GM21360 (cell line): ENCODE measurements at regions not wholly inside any gene's neighbourhood (a gene's known extent, or its start where the extent isn't known, plus 50 kb on each side); places are given as distances from the start of the nearest gene placed in this dataset.
"Not testable (repeated sequence)": the region's sequence is repeated elsewhere in the genome, so short reads cannot be mapped to it uniquely, and the experiment has no call there.

Experiments used
- ATAC-seq: cut with Tn5 transposase; IDR thresholded peaks from one replicate; pipeline ENCODE4 v1.9.1; 2021; ENCODE audit warnings: mild to moderate bottlenecking, moderate library complexity; ENCODE audit not compliant: unreplicated experiment

DNA sequence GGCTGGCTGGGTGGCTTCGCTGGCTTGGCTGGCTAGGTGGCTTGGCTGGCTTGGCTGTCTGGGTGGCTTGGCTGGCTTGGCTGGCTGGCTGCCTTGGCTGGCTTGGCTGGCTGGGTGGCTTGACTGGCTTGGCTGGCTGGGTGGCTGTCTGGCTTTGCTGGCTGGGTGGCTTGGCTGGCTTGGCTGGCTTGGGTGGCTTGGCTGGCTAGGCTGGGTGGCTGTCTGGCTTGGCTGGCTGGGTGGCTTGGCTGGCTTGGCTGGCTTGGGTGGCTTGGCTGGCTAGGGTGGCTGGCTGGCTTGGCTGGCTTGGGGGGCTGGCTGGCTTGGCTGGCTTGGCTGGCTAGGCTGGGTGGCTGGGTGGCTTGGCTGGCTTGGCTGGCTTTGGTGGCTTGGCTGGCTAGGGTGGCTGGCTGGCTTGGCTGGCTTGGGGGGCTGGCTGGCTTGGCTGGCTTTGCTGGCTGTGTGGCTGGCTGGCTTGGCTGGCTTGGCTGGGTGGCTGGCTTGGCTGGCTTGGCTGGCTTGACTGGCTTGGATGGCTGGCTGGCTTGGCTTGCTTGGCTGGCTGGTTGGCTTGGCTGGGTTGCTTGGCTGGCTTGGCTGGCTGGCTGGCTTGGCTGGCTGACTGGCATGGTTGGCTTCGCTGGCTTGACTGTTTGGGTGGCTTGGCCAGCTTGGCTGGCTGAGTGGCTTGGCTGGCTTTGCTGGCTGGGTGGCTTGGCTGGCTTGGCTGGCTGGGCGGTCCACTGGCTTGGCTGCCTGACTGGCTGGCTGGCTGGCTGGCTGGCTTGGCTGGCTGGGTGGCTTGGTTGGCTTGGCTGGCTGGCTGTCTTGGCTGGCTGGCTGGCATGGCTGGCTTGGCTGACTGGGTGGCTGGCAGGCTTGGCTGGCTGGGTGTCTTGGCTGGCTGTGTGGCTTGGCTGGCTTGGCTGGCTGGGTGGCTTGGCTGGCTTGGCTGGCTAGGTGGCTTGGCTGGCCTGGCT, 436.3 kb downstream of the GOLGA6L6 start:
- not testable (repeated sequence) for ATAC-seq

DNA sequence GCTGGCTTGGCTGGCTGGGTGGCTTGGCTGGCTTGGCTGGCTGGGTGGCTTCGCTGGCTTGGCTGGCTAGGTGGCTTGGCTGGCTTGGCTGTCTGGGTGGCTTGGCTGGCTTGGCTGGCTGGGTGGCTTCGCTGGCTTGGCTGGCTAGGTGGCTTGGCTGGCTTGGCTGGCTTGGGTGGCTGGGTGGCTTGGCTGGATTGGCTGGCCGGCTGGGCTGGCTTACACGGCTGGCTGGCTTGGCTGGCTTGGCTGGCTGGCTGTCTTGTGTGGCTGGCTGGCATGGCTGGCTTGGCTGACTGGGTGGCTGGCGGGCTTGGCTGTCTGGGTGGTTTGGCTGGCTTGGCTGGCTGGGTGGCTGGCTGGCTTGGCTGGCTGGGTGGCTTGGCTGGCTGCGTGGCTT, 437.0 kb downstream of the GOLGA6L6 start:
- ATAC-seq = not testable (repeated sequence)

DNA sequence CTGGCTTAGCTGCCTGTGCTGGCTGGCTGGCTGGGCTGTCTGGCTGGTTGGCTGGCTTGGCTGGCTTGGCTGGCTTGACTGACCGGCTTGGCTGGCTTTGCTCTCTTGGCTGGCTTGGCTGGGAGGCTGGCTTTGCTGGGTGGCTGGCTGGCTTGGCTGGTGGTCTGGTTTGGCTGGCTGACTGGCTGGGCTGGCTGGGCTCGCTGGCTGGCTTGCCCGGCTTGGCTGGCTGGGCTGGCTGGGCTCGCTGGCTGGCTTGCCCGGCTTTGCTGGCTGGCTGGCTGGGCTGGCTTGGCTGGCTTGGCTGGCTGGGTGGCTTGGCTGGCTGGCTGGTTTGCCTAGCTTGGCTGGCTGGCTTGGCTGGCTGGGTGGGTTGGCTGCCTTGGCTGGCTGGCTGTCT, 438.7 kb downstream of the GOLGA6L6 start:
- ATAC-seq = not testable (repeated sequence)

DNA sequence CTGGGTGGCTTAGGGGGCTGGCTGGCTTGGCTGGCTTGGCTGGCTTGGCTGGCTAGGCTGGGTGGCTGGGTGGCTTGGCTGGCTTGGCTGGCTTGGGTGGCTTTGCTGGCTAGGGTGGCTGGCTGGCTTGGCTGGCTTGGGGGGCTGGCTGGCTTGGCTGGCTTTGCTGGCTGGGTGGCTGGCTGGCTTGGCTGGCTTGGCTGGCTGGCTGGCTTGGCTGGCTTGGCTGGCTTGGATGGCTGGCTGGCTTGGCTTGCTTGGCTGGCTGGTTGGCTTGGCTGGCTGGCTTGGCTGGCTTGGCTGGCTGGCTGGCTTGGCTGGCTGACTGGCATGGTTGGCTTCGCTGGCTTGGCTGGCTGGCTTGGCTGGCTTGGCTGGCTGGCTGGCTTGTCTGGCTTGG, 439.4 kb downstream of the GOLGA6L6 start:
- not testable (repeated sequence) for ATAC-seq

DNA sequence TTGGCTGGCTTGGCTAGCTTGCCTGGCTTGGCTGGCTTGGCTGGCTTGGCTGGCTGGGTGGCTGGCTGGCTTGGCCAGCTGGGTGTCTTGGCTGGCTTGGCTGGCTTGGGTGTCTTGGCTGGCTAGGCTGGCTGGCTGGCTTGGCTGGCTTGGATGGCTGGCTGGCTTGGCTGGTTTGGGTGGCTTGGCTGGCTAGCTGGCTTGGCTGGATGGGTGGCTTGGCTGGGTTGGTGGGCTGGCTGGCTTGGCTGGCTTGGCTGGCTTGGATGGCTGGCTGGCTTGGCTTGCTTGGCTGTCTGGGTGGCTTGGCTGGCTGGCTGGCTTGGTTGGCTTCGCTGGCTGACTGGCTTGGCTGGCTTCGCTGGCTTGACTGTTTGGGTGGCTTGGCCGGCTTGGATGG, 440.3 kb downstream of the GOLGA6L6 start:
- ATAC-seq = not testable (repeated sequence)

DNA sequence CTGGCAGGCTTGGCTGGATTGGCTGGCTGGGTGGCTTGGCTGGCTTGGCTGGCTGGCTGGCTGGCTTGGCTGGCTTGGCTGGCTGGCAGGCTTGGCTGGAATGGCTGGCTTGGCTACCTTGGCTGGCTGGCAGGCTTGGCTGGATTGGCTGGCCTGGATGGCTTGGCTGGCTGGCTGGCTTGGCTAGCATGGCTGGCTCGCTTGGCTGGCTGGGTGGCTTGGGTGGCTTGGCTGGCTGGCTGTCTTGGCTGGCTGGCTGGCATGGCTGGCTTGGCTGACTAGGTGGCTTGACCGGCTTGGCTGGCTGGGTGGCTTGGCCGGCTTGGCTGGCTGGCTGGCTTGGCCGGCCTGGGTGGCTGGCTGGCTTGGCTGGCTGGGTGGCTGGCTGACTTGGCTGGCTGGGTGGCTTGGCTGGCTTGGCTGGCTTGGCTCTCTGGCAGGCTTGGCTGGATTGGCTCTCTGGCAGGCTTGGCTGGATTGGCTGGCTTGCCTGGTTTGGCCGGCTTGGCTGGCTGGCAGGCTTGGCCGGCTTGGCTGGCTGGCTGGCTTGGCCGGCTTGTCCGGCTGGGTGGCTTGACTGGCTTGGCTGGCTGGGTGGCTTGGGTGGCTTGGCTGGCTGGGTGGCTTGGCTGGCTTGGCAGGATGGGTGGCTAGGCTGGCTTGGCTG, 440.9 kb downstream of the GOLGA6L6 start:
- ATAC-seq = not testable (repeated sequence)

DNA sequence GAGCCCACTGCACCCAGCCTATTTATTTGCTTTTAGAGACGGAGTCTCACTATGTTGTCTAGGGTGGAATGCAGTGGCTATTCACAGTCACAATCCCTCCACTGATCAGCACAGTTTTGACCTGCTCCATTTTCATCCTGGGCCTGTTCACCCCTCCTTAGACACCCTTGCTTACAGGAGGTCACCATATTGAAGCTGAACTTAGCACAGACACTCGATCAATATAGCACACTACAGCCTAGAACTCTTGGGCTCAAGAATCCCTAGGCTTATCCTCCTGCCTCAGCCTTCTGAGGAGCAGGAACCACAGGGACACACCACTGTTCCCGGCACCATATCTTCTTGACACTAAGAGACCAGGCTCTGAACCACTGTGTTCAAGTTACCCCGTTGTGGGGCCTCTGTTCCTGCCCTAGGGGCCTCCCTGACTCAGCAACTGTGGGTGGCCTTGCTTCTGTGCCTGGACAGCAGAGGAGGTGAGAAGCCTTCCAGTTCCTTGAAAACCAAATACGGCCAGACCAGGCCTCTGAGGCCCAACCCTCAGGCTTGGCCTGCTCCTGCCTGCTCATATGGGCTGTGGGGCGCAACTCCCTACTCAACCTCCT, 445.8 kb downstream of the GOLGA6L6 start:
- ATAC-seq = not testable (repeated sequence)

DNA sequence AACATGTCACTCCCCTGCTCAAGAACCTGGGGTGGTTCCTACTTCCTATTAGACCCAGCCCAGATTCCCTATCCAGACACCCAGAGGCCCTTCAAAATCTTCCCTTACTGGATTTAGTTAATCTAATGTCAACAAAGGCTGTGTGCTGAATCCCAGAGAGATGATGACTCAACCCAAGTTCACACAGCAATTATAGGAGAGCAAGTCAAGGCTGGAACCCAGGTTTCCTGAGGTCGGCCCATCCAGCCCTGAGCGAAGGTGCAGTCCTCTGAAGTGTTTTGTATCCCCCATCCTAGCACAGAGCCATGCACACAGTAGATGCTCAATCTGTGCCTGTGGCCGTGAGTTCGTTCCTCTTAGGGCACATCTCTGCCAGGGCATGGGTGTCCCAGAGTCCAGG, 452.1 kb downstream of the GOLGA6L6 start:
- ATAC-seq = not testable (repeated sequence)

DNA sequence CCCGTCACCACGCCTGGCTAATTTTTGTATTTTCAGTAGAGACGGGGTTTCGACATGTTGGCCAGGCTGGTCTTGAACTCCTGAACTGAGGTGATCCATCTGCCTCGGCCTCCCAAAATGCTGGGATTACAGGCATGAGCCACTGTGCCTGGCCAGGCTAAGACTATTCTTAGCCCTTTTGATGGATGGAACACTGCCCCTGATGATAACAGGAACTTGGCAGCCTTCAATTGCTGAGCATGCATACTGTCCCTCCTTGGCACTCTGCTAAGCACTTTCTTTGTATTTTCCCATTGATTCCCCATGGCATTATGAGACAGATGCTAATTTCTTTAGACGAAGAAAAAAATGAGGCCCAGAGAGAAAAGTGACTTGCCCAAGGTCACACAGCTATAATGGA, 457.6 kb downstream of the GOLGA6L6 start:
- ATAC-seq = not testable (repeated sequence)

DNA sequence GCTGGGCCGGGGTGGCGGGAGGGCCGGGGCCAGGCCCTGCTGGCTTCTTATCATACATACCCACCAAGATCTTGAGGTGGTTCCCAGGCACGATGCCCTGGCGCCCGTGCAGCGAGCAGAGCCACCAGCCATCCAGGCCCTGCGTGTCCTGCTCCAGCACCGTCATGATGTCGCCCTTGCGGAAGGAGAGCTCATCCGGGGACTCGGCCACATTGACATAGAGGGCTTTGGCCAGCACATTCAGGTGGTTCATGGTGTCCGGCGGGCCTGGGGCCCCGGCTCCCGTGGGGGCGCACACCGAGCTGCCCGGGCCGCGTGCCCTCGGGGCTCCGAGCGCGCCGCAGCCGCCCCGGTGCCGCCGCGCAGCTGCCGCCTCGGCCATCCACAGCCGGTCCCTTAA, 467.5 kb downstream of the GOLGA6L6 start:
- not testable (repeated sequence) for ATAC-seq

DNA sequence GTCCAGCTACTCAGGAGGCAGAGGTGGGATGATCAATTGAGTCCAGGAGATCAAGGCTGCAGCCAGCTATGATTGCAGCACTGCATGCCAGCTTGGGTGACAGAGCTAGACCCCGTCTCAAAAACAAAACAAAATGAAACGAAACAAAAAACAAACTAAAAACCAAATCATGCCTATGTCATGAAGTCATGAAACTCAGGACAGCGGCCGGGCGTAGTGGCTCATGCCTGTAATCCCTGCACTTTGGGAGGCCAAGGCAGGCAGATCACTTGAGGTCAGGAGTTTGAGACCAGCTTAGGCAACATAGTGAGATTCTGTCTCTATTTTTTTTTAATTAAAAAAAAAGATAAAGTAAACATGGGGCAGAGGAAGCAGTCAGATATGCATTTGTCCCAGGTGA, 472.6 kb downstream of the GOLGA6L6 start:
- ATAC-seq = not testable (repeated sequence)

DNA sequence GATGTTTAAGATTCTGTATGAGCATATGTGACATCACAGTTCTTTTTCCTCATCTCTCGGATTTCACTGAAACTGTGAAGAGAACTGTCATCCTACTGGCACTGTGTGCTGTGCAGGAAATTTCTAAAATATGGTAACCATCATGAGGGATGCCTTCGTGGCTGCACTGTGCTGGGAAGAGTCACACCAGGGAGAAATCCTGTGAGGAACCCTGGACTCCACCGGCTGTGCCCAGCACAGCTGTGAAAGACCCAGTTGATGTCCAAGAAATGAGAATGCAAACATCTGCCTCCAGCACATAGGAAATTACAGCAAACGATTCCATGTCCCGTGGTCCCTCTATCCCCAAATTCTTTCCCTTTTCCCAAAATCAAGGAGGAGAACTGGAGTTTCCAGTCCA, 475.4 kb downstream of the GOLGA6L6 start:
- ATAC-seq = not testable (repeated sequence)

DNA sequence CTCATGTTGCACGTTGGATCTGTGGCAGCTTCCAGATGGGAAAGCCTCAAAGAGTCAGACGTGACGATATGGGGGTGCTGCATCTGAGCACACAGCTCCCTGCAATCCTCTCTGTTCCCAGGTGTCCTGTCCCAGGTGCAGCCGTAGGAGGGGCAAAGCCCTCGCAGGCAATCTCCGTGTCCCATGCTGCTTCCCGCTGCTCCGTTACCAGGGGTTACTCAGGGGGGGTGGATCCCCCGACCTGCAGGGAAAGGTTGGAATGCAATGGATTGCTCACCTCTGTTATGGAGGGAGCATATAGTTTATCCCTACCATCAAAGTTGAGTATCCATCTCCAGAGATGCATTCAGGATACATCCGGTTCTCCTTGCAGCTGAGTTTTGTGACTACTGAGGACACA, 476.1 kb downstream of the GOLGA6L6 start:
- ATAC-seq = not testable (repeated sequence)

DNA sequence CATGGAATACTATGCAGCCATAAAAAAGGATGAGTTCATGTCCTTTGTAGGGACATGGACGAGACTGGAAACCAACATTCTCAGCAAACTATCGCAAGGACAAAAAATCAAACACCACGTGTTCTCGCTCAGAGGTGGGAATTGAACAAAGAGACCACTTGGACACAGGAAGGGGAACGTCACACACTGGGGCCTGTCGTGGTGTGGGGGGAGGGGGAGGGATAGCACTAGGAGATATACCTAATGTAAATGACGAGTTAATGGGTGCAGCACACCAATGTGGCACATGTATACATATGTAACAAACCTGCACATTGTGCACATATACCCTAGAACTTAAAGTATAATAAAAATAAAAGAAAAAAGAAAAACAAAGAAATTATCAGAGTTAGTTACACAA, 478.4 kb downstream of the GOLGA6L6 start:
- not testable (repeated sequence) for ATAC-seq

DNA sequence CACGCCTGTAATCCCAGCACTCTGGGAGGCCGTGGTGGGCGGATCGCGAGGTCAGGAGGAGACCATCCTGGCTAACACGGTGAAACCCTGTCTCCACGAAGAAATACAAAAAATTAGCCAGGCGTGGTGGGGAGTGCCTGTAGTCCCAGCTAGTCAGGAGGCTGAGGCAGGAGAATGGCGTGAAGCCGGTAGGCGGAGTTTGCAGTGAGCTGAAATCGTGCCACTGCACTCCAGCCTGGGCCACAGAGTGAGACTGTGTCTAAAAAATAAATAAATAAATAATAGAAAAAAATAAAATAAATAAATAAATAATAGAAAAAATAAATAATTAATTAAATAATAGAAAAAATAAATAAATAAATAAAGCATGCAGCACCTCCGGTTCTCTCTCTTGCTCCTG, 480.8 kb downstream of the GOLGA6L6 start:
- not testable (repeated sequence) for ATAC-seq

DNA sequence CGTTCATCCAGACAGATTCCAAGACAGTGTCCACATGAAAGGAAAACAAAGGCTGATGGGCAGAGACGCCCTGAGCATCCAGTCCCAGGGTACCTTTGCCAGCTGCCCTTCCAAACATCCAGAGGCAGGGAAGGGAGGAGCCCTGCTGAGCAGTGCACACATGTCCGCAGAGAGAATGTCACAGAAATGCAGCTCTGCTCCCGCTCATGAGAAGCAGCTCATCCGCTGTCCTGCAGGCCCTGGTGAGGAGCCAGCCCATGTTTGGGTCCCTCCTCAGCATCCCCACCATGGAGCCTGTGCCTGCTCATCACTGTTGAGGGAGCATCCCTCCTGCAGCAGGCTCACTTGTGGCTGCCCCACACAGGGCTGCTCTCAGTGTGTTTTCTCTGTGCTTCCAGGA, 484.7 kb downstream of the GOLGA6L6 start:
- not testable (repeated sequence) for ATAC-seq

DNA sequence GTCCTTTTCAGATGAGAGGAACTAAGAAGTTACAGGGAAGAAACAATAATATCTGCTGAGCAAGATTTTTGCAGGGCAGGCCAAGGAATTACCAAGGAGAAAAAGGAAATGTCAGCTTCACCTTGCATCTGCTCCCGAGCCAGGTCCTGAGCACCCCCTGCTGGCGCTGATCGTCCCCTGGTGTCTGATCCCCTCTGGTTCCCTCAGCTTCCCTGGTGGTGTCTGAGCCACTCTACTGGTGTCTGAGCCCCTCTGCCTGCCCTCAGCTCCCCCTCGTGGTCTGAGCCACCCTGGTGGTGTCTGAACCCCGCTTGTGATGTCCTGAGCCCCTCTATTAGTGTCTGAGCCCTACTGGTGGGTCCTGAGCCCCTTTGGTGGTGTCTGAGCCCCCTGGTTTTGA, 485.7 kb downstream of the GOLGA6L6 start:
- not testable (repeated sequence) for ATAC-seq

DNA sequence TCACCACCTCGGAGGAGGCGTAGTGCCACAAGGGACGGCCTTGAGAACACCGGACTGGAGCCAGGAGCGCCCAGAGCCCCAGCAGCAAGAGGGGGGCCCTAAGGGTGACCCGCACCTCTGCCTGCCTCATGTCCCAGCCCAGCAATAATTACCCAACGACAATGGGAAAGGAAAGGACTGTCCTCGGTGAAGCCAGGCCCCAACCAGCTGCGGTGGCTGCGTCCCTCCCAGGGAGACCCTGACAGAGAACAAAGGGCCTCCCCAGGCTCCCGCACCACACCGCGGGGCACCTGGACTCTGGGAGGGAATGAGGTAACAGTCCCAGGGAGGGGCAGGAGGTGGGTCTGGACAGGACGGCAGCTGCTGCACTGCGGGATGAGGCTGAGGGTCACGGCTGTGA, 493.4 kb downstream of the GOLGA6L6 start:
- ATAC-seq = not testable (repeated sequence)

DNA sequence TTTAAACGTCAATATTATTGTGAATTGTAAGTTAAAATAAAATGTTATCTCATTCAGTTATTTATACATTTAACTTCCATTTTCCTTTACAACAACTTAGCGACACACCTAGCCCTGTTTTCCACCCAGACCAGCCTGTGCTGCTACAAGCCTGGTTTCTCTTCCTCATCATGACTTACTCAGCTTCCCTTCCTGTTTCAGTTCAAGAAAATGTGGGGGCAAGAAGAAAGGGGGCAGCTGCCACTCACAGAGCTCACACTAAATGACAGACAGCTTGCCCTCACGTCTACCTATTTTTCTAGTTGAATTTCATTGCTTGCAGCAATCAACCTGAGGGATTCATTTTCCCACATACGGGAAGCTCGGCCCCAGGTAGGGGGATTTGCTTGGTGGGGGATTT, 496.4 kb downstream of the GOLGA6L6 start:
- not testable (repeated sequence) for ATAC-seq

DNA sequence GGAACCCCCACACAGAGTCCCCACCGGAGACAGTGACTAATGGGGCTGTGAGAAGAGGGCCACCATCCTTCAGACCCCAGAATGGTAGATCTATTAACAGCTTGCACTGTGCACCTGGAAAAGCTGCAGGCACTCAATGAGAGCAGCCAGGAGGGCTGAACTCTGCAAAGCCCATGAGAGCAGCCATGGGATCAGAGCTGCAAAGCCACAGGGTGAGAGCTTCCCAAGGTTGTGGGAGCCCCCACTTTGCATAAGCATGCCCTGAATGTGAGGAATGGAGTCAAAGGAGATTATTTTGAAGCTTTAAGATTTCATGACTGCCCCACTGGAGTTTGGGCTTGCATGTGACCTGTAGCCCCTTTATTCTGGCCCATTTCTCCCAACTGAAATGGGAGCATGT, 500.9 kb downstream of the GOLGA6L6 start:
- ATAC-seq = not testable (repeated sequence)

DNA sequence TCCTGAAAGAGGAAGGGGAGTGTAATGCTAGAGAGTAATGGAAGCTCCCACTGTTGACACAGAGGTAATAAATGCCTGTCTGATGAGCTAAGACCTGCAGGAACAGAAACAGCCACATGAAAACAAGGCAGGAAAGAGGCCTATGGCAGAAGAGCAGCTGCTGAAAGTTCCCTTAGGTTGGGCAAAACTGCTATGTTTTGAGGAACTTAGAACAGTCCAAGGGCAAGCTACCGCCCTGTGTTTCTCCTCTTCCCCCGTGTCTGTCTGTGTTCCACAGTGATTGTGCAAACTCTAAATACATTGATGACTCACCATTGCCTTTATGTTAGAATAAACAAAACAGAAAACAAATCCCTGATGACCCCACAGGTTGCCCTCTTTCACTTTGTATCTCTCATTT, 516.6 kb downstream of the GOLGA6L6 start:
- not testable (repeated sequence) for ATAC-seq
